NT2/D1 (cell line): ENCODE measurements at regions not wholly inside any gene's neighbourhood (a gene's known extent, or its start where the extent isn't known, plus 50 kb on each side); places are given as distances from the start of the nearest gene placed in this dataset.
A peak's percentile ranks its signal among the peaks of the same experiment; 100 is the strongest.

ENCODE experiments used
- DNase-seq: peaks from one replicate; pipeline ENCODE4 v3.0.0-alpha.2; 2011; ENCODE audit warnings: low read depth, low spot score
- H3K27me3 ChIP-seq: 2 replicates; pipeline ENCODE4 v1.6.0; 2011; ENCODE audit warnings: mild to moderate bottlenecking; ENCODE audit not compliant: insufficient read length, insufficient read depth
- H3K36me3 ChIP-seq: 2 replicates; pipeline ENCODE4 v1.6.1; 2011; ENCODE audit warnings: mild to moderate bottlenecking, low read length, mixed read lengths; ENCODE audit not compliant: insufficient read depth, insufficient read length
- H3K4me1 ChIP-seq: 2 replicates; pipeline ENCODE4 v1.5.1; 2011; ENCODE audit not compliant: insufficient read depth, insufficient read length
- H3K4me3 ChIP-seq: 2 replicates; pipeline ENCODE4 v1.5.1; 2011; ENCODE audit warnings: low read depth; ENCODE audit not compliant: insufficient read length
- H3K9ac ChIP-seq: 2 replicates; pipeline ENCODE4 v1.6.0; 2011; ENCODE audit warnings: low read depth; ENCODE audit not compliant: insufficient read length
- H3K9me3 ChIP-seq: 2 replicates; pipeline ENCODE4 v1.5.1; 2011; ENCODE audit warnings: mild to moderate bottlenecking, low read length; ENCODE audit not compliant: insufficient read depth
- SUZ12 ChIP-seq: IDR thresholded peaks from 2 replicates; pipeline ENCODE4 v1.6.1; 2011; ENCODE audit not compliant: insufficient read length, insufficient read depth; ENCODE audit errors: extremely low read depth
- YY1 ChIP-seq: IDR thresholded peaks from 2 replicates; pipeline ENCODE4 v1.6.1; 2011; ENCODE audit not compliant: insufficient read length, insufficient read depth
- ZNF274 ChIP-seq: IDR thresholded peaks from 2 replicates; pipeline ENCODE4 v1.6.1; 2011; ENCODE audit warnings: mild to moderate bottlenecking, low read depth, low read length

DNA sequence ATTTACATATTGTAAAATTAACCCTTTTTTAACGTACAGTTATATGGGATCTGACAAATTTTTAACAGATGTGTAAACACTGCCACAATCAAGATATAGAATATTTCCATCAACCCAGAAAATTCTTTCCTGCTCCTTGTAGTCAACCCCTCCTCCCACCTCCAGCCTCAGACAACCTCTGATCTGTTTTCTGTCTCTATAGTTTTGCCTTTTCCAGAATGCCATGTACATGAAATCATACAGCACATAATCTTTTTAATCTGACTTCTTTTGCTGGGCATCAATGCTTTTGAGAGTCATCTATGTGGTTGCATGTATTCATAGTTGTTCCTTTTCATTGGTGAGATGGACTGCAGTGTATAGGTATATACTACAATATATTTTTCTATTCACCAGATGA is 153.0 kb downstream of the SMAD6 start:
- no peak for TF ChIP-seq SUZ12
- no peak for TF ChIP-seq ZNF274
- no peak for TF ChIP-seq YY1
- peaks cover 16% of the 10 kb centered on the region for H3K4me1 ChIP-seq

DNA sequence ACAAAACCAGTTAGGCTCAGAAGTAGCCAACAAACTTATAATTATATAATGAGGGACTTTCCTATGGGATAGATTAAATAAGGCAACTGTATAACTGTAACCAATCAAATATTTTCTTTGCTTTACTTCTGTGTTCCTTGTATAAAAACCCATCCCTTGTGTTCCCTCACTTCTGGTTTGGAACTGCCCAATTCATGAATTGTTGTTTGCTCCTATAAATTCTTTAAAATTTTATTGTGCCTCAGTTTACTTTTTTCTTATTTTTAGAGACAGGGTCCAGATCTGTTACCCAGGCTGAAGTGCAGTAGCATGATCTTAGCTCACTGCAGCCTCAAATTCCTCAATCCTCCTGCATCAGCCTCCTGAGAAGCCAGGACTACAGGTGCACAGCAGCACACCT is 155.7 kb downstream of the SMAD6 start:
- H3K4me3 ChIP-seq = no peak overlapping the region
- H3K27me3 ChIP-seq = peaks cover 4% of the 10 kb centered on the region
- H3K9ac ChIP-seq = no peak overlapping the region
- no peak for TF ChIP-seq YY1
- no peak for TF ChIP-seq SUZ12
- no peak for TF ChIP-seq ZNF274
- no peaks in the 10 kb centered on the region for H3K9me3 ChIP-seq
- peaks cover 7% of the 10 kb centered on the region for H3K36me3 ChIP-seq
- no peak for DNase-seq
- peaks cover 11% of the 10 kb centered on the region for H3K4me1 ChIP-seq

More for the DNA sequence above, 153.0 kb downstream of the SMAD6 start:
- peaks cover 19% of the 10 kb centered on the region for H3K27me3 ChIP-seq
- H3K4me3 ChIP-seq = no peak overlapping the region
- H3K9me3 ChIP-seq = no peaks in the 10 kb centered on the region
- H3K9ac ChIP-seq = no peak overlapping the region
- DNase-seq = no peak
- H3K36me3 ChIP-seq = peaks cover 5% of the 10 kb centered on the region

DNA sequence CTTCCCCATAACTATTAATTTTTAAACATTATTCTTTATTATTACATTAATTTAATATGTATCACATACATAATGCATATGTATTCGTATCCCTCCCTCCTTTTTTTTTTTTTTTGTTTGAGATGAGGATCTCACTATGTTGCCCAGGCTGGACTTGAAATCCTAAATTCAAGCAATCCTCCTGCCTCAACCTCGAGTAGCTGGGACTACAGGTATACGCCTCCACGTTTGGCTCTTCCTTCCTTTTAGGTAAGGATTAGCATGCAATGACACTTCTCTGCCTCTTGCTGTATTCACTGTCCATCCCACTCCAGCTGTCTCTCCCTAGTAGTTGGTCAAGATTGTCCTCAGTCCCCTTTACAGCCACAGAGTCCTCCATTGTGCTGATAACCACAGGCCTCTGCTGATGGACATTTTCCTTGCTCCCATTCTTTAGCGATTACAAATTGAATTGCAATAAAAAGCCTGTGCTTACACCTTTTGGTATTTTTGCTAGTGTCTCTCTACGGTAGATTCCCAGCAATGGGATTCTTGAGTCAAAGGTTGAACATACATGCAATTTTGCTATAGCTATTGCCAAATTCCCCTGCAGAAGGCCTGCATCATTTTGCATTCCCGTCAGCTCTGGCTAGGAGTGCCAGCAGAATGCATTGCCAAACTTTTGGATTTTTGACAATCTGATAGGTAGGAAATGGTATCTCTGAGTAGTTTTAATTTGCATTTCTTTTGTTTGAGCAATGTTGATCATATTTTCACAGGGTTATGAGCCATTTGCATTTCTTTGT is 156.6 kb downstream of the SMAD6 start:
- no peak overlapping the region for H3K4me3 ChIP-seq
- H3K9ac ChIP-seq = no peak overlapping the region
- no peak for DNase-seq
- peaks cover 7% of the 10 kb centered on the region for H3K36me3 ChIP-seq
- TF ChIP-seq SUZ12 (no peak), ZNF274 (no peak), YY1 (no peak)
- no peaks in the 10 kb centered on the region for H3K9me3 ChIP-seq
- peaks cover 3% of the 10 kb centered on the region for H3K27me3 ChIP-seq
- H3K4me1 ChIP-seq = peaks cover 11% of the 10 kb centered on the region

DNA sequence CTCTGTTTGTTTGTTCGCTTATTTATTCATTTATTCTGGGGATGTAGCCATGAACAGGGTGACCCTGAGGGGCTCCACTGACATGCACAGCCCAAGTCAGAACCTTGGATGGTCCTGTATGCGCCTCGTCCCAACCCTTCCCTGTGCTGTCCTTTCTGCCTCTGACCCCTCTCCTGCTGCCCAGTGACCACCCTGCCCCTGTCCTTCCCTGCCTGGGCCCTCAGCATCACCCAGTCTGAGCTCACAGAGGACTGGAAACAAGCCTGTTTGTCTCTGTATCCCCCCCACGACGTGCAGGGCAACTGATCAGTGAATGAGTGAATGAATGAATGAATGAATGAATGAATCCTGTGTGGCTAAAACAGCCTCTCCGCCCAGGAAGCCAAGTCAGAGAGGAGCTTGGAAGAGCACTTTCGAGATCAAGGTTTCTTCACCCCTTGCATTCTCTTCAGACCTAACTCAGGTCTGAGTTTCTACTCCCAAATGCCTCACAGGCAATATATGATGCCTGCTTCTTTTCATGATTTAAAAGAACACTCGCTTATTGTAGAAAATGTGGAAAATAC is 157.7 kb downstream of the SMAD6 start:
- DNase-seq = no peak
- Histone ChIP-seq H3K4me3 (no peak overlapping the region), H3K9me3 (no peaks in the 10 kb centered on the region), H3K27me3 (no peaks in the 10 kb centered on the region), H3K36me3 (peaks cover 11% of the 10 kb centered on the region), H3K4me1 (peaks cover 3% of the 10 kb centered on the region), H3K9ac (no peak overlapping the region)
- TF ChIP-seq SUZ12 = no peak
- TF ChIP-seq ZNF274 = no peak
- no peak for TF ChIP-seq YY1

DNA sequence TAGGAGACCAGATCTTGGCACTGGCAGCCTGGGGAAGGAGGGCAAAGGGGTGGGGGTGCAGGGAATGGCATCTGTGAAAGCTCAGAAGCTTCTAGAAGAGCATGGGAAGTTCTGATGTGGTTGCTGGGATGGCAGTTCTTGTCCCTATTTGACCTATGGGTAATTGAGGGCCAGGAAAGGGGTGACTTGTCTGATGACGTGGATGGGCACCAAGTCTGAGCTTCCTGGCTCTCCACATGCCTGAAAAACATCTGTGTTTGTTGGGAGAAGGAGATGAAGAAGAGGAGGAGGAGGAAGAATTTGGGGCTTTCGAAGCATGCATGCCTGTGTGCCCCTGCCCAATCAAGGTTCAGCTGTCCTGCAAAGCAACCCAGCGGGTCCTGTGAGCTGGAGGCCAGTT is 158.8 kb downstream of the SMAD6 start:
- TF ChIP-seq ZNF274 = no peak
- no peak for TF ChIP-seq SUZ12
- no peak for TF ChIP-seq YY1
- no peak overlapping the region for H3K4me3 ChIP-seq
- no peak overlapping the region for H3K9ac ChIP-seq
- no peaks in the 10 kb centered on the region for H3K27me3 ChIP-seq
- H3K4me1 ChIP-seq = peaks cover 3% of the 10 kb centered on the region
- no peaks in the 10 kb centered on the region for H3K9me3 ChIP-seq
- H3K36me3 ChIP-seq = peaks cover 11% of the 10 kb centered on the region
- no peak for DNase-seq

DNA sequence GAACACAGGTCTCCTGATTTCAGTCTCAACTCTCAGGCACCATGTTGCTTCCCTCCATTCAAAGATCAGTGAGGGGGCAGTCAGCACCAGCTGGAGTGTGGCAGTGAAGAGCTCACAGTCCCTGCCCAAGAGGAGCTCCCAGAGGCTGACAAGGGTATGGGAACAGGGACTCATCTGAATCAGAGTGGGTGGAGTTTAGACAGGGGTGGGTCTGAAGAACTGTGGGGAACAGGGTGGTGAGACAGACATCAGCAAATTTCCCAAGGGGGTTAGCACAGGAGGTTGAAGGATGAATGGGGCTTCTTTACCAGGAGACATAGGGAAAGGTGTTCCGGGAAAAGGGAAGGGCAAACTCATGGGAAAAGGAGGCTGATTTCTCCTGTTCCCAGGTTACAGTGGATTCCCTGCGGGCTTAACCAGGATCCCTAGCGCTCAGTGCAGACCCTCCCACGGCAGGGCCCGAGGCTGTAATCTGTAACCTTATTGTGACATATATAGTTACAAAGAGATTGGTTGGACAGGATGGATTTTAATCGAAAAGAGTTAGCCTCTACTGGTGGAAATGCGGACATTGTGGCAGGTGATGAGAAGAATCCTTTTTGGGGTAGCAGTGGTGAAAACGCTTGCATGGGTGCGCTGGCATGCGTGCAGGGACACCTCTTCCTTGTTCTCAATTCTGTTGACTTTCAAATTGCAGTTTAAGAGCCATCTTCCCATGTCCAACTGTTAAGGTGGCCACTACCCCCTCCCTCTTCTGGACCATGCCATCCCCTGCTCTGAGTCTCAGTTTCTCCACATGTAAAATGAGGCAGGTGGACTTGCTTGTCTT is 160.3 kb downstream of the SMAD6 start:
- Histone ChIP-seq H3K27me3 (no peaks in the 10 kb centered on the region), H3K9me3 (no peaks in the 10 kb centered on the region), H3K9ac (no peak overlapping the region), H3K4me3 (no peak overlapping the region), H3K4me1 (peaks cover 6% of the 10 kb centered on the region), H3K36me3 (peaks cover 14% of the 10 kb centered on the region)
- no peak for DNase-seq
- TF ChIP-seq ZNF274 (no peak), YY1 (no peak), SUZ12 (no peak)

DNA sequence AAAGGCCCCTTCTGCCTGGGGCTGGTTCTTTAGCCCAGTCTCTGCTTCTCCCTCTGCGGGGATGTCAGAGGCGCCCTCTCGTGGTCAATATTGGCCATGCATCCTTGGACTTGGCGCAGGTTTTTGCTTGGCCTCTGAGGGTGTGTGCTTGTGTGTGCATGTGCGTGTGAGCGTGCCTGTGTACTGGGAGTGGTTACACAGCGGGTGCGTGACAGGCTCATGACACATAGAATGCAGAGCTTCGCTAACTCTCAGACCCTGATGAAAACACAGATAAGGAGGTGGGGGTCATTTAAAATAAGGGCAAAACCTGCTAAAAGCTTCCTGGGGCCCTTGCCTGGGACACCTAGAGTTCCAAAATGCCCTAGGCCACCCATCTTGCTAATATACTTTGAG is 160.9 kb downstream of the SMAD6 start:
- Histone ChIP-seq H3K4me1 (peaks cover 6% of the 10 kb centered on the region), H3K9me3 (no peaks in the 10 kb centered on the region), H3K27me3 (no peaks in the 10 kb centered on the region), H3K36me3 (peaks cover 14% of the 10 kb centered on the region), H3K9ac (no peak overlapping the region), H3K4me3 (no peak overlapping the region)
- peak; percentile 77 for DNase-seq
- no peak for TF ChIP-seq YY1
- TF ChIP-seq SUZ12 = no peak
- TF ChIP-seq ZNF274 = no peak
